ENCODE measurements at regions not wholly inside any gene's neighbourhood (a gene's known extent, or its start where the extent isn't known, plus 50 kb on each side); places are given as distances from the start of the nearest gene placed in this dataset.

DNA sequence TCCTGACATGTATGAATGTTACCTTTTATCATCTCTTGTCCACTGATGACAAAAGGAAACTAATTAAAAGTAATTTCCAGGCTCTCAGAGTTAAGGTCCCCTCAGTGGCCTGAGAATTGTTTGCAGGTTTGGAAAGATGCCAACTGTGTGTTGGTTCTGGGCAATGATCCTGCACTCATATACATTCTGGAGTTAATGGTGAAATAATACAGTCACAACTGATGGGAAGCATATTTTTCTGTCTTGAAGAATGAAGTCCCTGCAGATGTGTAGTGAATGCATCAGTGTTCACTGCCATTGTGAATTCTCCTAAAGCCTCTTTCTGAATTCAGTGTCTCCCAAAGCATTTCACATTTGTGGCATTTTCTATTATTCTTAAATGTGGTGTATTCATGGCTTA, 238.1 kb upstream of the PPP1R2C start:
- DNase-seq (ENCODE audit: low read depth), result no peak

DNA sequence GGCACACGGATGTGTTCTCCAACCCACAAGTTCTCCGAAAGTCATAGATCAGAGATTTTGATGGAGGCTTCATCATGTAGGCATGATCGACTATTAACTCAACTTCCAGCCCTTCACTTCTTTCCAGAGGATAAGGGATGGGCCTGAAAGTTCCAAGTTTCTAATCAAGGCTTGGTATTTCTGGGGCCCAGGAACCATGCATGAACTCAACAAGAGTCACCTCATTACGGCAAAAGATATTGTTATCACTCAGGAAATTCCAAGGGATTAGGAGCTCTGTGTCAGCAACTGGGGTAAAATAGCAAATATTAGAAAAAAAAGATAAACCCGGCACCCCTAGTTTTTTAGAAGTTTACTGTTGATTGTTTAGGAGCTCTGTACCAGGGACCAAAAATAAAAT, 240.1 kb upstream of the PPP1R2C start:
- no peak for DNase-seq (ENCODE audit: low read depth)

DNA sequence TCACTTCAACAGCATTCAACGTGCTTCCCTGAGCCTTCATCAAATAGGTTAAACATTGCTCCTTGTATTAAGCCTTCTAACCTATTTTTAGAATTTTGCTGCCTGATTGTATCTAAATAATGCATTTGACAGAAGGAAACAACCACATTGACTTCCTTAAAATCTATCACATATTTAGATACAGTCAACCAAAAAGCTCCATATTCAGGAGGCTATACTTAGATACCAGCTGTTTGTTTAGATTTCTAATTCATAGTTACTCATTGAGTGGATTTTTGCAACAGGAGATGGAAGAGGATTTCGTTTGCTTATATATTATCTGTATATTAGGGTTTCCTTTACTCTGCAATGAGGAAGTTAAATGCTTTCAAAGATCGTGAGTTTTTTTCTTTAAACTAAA, 241.1 kb upstream of the PPP1R2C start:
- no peak for DNase-seq (ENCODE audit: low read depth)

DNA sequence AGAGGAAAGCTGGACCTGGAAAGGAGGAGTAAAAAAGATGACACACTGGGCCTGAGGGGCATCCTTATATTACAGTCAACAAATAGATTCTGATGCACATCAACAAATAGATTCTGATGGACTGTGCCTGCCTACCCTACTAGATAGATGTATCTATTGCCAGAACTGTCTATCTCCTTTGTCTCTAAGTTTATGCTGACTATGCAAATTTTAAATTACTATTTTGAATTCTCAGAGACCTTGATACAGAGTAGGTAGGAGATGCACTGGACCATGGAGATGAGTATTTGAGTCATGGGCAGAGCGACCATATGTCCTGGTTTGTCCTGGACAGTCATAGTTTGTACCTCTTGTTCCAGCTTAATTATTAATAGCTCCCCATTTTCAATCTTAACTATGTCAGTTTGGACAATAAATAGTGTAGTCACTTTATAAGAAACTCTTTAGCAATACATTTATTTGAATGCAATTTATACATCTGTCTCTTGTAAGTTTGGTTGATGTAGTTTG, 247.9 kb upstream of the PPP1R2C start:
- DNase-seq (ENCODE audit: low read depth), result no peak

DNA sequence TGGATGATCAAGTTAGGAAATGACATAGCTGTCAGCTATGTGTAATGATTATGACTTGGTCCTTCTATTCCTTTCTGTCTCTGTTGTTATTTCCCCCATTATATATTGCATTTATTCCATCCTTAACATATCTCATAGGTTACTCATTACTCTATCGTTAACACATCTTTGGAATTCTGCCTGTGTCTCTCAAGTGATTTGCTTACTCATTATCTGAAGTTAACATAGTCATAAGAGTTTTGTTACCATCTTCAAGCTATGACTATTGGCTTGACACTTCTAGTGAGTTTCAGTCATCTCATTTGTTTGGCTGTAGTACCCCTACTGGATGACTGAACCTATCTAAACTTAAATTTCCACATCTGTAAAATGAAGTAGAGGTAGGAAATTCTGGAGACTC, 286.1 kb upstream of the PPP1R2C start:
- no peak for DNase-seq (ENCODE audit: low read depth)

DNA sequence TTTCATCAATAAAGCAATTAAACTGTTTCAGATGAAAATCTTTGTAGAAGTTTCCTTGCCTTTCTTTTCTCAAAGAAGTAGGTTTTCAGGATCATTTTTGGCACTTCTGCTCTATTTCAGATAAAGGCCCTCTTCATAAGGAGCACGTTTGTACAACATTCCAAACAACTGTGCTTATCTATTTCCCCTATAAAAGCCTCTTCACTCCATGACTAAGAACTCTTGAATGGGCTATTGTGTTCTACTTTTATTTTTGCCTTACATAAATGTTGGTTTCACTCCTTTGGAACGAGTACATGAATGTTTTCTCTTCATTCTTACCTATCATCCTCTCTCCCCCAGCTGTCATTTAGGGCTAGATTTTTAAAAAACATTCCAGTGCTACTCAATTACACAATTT, 288.0 kb upstream of the PPP1R2C start:
- DNase-seq (ENCODE audit: low read depth), result no peak

DNA sequence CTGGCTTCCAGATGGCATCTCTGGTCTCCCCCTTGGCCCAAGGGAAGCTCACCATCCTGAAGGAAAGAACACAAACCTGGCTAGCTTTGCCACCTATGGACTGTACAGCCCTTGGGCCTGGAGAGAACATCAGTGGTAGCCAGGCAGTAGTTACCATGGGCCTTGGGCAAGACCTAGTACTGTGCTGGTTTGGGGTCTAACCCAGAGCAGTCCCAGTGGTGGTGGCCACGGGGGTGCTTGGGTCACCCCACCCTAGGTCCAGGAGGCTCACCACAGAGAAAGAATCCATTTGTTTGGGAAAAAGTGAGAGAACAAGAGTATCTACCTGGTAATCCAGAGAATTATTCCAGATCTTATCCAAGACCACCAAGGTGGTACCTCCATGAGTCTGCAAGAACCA, 290.7 kb upstream of the PPP1R2C start:
- no peak for DNase-seq (ENCODE audit: low read depth)

DNA sequence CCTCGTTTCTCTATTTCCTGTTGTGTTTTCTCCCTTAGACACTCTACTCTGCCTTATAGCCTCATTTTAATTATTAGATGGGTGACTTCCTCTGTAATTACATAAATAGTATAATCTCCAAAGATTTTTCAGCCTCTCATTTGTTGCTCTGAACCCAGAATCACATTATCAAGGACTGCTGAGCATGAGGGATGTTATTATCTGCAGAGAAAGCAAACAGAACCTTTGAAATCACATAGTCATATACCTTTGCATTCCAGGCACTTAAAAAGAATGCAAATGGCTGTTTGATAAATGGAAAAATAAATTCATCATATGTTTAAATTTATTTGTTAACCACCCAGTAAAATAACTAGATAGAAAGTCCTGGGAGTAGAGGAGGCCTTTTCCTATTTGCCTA, 305.1 kb upstream of the PPP1R2C start:
- DNase-seq (ENCODE audit: low read depth), result no peak

DNA sequence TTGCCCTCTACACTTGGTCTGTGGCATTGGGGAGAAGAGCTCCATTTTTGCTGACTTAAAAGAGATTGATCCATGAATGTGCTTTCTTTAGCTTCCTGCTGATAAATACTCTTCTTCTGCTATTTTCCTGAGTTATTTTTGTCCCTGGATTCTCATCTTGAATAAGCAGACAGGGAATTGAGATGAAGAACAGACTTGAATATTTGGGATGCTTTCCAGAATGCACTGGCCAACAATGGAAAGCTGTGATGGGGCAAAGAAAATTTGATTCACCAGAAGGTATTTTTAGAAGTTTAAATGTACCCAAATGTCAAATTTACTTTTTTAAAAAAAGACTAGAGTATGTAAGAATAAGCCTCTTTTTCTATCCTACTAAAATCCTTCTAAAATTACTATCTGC, 309.9 kb upstream of the PPP1R2C start:
- no peak for DNase-seq (ENCODE audit: low read depth)

DNA sequence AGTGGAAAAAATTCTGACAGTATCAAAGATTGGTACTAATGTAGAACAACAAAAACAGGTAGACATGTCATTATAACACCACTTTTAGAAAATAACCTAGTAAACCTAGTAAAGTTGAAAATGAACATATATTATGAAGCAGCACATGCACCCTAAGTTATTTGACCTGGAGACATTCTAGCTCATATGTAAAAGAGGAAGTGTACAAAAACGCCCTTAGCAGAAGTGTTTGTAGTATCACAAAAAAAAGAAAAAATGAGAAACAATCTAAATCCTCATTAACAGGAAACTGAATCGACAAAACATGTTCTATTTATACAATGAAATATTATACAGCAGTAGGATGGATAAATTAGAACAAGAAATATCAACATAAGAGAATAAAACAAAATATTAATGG, 318.9 kb upstream of the PPP1R2C start:
- DNase-seq (ENCODE audit: low read depth), result no peak

DNA sequence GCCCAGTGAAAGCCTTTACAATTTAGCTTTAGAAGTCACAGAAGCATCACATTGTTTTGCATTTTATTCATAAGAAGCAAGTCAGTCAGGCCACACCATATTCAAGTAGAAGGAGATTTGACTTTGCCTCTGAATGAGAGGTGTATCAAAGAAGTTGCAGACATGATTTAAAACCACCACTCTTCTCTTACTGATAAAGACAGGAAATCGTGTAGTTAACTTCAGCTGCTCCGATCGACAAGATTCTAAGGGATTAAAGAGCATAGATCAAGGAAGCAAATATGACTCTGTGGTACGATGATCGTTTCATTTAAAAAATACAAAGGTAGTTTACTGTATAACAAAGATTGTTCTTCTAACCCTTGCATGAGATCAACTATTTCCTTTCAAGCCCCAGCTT, 328.0 kb upstream of the PPP1R2C start:
- no peak for DNase-seq (ENCODE audit: low read depth)

DNA sequence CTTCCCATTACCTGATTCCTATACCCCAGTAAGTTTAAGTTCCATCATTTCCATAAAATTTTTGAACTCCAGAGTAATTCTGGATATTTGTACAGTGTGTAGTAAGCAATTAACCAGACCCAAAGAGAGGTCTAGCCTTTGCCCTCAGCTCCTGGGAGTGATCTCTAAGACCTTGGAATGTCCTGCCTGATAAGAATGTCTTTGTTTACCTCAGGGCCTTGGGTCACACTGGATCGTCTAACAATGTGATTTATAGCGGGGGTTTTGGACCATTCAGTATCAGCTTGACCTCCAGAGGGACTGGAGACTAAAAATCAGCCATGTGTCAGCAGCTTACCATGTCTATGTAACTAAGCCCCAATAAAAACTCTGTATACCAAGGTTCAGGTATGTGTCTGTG, 330.9 kb upstream of the PPP1R2C start:
- DNase-seq (ENCODE audit: low read depth), result no peak

DNA sequence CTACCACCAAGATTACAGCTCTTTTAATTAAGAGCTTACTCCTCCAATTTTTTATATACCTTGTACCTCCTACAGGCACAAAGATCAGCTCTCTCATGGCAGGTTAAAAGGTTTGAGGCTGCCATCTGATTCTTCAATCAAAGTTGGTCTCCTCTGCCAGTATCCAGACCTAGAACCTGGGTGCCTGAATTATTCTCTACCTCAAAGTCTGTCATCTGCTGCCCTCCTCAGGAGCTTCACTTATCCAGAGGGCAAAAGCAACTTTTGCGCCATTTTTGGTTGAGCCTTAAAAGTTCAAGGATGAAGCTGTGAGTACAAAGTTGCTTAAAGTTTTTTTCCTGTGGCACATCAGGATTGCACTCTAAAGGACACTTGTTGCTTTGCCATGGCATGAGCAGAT, 343.7 kb upstream of the PPP1R2C start:
- no peak for DNase-seq (ENCODE audit: low read depth)

DNA sequence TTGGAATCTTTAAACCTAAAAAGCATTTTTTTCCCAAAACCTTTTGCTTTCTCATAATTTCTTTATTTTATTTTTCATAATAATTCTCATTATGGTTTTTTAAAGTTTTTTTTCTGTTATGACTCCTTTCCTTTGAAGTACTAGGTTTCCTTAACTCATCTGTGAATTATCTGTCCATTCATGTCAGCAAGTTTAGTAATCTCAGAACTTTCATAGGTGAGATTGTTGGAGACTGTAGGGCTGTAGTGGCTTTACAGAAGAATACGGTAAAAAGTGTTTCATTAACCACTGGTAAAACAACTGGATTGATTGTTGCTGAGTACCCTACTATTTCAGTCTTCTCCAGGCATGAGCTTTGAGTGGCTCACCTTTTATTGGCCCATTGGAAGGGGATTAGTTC, 361.7 kb upstream of the PPP1R2C start:
- DNase-seq (ENCODE audit: low read depth), result no peak

DNA sequence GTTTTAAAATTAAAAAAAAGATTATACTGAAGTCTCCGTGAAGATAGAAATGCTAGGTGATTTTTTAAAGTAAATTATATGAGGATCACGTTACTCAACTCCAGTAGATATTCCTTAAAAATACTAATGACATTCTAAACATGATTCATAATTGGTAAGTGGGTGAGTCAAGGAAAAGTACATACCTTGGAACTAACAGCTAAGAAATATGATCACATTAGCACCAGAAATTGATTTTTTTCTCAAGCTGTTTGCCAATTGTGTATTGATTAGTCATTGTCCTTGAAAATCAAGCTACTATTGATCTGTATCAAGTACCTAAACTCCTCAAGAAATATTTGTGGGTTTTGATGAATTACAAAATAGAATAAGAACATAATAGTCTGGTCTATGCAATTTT, 362.6 kb upstream of the PPP1R2C start:
- no peak for DNase-seq (ENCODE audit: low read depth)

DNA sequence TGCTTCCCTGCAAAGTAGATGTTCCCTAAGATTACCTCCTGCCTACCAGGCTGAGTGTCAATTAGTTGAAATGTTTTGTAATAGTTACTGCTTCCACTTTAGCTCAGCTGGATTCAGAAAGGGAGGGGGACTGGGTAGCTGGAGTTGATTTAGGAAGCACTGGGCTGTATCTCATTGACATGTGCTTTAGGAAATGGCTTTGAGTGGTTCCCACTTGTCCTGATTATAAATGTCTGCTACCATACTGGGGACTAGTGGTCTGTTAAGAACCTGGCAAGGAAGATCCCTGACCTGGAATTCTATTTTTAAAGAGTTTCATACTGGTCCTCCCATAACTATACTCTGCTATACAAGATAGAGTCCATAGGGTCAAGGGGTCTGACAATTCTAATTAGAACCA, 363.9 kb upstream of the PPP1R2C start:
- DNase-seq (ENCODE audit: low read depth), result no peak

DNA sequence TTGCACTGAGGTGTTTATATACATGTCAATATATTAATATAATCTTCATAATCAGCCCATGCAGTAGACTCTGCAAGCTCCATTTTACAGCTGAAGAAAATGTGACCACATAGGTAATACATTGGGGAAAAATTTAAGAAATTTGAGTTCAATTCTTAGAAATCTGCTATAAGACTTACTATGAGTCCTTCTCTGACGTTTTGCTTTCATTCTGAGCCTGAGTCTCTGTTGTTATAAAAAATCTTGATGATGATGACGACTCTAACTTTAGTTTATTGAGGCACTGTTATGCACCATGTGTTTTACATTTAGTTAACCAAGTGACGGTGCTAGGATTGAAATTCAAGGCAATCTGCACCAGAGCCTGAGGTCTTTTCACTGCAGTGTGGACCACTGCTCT, 370.3 kb upstream of the PPP1R2C start:
- DNase-seq (ENCODE audit: low read depth), result no peak

DNA sequence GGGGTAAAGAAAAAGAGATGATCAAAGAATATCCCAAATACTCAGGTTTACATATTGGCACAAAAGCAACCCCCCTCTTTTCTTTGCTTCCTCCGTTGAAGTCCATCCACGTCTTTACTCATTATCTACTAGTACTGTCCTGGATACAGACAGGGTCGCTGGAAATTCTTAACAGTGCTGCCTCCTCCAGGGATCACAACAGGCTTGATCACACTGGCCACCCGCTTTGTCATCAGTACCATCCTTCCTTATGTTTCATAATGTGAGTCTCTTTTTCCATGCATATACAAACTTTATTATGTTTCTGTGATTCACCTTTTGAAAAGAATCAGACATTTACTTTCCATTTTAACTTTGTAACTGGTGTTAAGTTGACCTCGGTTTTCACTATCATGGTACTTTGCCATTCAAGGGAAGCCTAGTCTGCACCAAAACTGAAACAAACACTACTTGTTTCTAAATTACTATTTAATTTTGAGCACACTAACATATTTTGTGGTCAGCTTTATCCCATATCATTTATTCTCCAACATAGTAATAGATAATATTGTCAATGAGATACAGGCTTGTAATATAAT, 387.5 kb upstream of the PPP1R2C start:
- DNase-seq (ENCODE audit: low read depth), result no peak

DNA sequence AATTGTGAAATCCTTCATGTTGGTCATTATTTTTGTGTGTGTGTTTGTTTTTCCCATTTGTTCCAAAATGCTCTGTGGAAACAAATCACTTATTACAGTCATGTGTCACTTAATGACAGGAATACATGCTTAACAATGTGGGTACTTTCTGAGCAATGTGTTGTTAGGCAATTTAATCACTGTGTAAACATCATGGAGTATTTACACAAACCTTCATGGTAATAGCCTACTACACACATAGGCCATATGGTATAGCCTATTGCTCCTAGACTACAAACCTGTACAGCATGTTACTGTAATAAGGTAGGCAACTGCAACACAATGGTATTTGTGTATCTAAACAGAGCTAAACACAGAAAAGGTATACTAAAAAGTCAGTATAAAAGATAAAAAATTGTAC, 388.9 kb upstream of the PPP1R2C start:
- no peak for DNase-seq (ENCODE audit: low read depth)

DNA sequence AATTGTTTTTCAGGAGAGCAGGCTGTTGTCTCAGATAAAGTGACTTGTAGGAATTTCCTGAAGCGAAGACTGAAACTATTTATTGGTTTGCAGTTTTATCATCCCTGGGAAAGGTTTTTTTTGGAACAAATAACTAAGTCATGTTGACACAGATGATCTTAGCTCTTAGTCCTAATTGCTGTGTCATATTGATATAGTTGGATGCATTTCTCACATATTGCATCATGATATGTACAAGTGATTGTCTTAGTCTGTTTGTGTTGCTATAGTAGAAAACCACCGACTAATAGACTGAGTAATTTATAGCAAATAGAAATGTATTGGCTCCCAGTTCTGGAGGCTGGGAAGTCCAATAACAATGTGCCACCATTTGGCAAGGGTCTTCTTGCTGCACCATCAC, 397.5 kb upstream of the PPP1R2C start:
- no peak for DNase-seq (ENCODE audit: low read depth)

DNA sequence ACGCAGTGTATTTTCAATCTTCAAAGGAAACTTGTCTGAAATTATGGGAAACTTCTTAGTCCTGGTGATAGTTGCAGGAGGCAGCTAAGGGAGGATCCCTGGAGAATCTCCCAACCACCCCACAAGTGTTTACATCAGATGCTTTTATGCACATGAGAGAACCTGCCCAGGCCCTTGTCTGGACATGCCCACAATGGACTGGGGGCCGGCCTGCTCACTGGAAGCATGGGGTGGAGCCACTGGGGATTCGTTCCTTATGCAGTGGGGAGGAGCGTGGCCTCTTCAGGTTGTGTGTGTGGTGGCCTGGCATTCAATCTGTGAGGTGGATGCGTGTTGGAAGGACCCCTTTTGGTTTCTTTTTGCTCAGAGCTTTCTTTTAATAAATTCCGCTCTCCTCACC, 398.7 kb upstream of the PPP1R2C start:
- no peak for DNase-seq (ENCODE audit: low read depth)

DNA sequence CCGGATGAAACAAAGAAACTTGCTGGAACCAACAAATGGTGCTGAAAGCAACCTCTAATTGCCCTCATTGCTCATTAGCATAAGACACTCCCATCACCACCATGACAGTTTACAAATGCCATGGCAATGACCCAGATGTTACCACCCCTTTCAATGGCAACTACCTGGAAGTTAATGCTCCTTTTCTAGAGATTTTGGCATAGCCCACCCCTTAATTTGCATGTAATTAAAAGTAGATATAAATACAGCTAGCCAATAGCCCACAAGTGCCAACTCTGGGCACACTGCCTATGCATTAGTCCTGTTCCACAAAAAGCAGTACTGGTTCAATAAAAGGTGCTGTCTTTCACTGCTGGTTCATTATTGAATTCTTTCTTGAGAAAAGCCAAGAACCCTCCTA, 410.3 kb upstream of the PPP1R2C start:
- DNase-seq (ENCODE audit: low read depth), result no peak

DNA sequence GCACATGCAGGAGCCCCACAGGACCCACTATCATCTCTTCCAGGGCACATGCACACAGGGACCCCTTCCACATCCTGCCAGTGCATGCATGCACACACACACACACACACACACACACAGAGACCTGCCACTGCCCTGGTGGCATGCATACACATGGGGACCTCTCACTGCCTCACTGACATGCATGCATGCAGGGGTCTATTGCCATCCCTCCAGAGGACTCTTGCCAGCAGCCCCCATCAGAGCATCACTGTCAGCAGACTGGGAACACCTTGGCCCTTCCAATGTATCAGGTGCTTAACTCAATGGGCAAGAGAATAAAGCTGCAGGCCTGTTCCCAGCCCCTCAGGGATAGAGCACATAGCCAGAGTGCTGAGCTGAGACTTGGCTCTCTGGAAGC, 433.6 kb upstream of the PPP1R2C start:
- DNase-seq (ENCODE audit: low read depth), result no peak

DNA sequence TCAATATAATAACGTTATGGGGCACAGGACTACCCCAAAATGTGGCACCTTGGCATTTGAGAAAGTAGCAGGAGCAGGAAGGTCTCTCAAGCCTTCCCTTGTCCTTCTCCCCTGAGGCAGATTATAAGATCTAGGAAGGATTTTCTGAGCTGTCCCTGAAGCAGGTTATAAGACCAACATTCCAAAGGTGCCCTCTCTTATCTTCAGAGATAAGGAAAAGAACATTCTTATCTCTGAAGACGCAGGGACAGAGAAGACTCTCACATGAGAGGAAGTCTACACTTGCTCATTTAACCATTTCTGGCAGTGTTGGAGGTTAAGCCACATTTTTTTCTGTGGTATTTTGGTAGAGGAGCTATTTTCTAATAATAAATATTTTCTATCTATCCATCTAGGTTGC, 437.9 kb upstream of the MAOA start:
- DNase-seq (ENCODE audit: low read depth), result no peak

DNA sequence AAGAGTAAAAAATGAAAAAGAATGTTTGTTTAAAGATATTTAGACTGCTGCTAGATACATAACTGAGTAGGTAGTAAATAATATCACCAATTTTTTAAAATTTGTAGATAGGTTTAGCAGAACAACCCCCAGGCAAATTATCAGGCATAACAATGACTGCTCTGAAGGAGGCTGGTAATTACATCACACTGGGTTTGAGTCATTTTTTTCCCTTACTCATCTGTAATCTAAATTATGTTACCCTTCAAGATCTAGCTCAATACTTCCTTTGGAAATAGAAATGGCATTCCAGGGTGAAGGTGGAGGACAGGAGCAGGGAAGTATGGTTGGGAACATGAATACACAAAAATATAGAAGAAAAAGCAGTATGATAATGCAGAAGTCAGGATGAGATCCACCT, 431.6 kb upstream of the MAOA start:
- DNase-seq (ENCODE audit: low read depth), result no peak

All from RPMI7951 (cell line).